ENCODE measurements at regions not wholly inside any gene's neighbourhood (a gene's known extent, or its start where the extent isn't known, plus 50 kb on each side); places are given as distances from the start of the nearest gene placed in this dataset.

GRCh38 chr9:4402501-4402900, 87.8 kb upstream of the SLC1A1 start:
- POLR2A ChIA-PET (ENCODE audit: low non-redundant PET): no interaction called here
- no peaks in the 10 kb centered on the region for H3K36me3 ChIP-seq (ENCODE audit: insufficient read depth, low read length, poor library complexity, severe bottlenecking)

DNA sequence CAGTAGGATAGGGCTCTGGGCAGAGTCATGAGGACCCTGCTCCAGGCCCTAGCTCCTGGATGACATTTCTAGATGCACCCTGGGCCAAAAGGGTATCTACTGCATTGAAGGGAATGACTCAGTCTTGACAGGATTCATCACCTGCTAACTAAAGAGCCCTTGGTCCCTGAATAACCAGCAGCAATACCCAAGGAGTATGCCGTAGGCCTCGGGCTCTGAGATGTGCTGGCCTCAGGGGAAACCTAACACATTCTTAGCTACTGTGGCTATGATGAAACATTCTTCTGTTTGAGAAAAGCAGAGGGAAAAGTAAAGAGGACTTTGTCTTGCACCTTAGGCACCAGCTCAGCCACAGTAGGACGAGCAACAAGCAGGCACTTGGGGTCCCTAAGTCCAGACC, 89.5 kb upstream of the SLC1A1 start:
- intact Hi-C loops (cut with micrococcal nuclease; ENCODE audit: unreplicated experiment): no loop called here
- TF ChIP-seq EZH2 (IDR thresholded peaks at IDR 0.05; ENCODE audit: borderline replicate concordance, low read depth, low read length, poor library complexity, severe bottlenecking) (no peak), CTCF (conservative IDR thresholded peaks at IDR 0.05; ENCODE audit: low read depth, low read length) (no peak)
- no peak for DNase-seq (ENCODE audit: low spot score)
- H3K27ac ChIP-seq (ENCODE audit: low read depth, low read length, poor library complexity, severe bottlenecking): no peak overlapping the region
- ChIA-PET POLR2A (ENCODE audit: low non-redundant PET) (no interaction called here), CTCF (no interaction called here)
- no peaks in the 10 kb centered on the region for H3K27me3 ChIP-seq (replicated peaks; ENCODE audit: insufficient read depth, low read depth, low read length, poor library complexity)
- no peaks in the 10 kb centered on the region for H3K36me3 ChIP-seq (ENCODE audit: insufficient read depth, low read length, poor library complexity, severe bottlenecking)
- H3K4me3 ChIP-seq (ENCODE audit: low read depth, low read length, poor library complexity, severe bottlenecking): no peak overlapping the region
- H3K4me1 ChIP-seq (ENCODE audit: insufficient read depth, low read length, poor library complexity, severe bottlenecking): no peaks in the 10 kb centered on the region
- BruUV-seq (replicated peaks): no TSS peak
- H3K9me3 ChIP-seq (ENCODE audit: low read depth, low read length, poor library complexity, severe bottlenecking): no peaks in the 10 kb centered on the region

More at GRCh38 chr9:4402501-4402900, 87.8 kb upstream of the SLC1A1 start:
- Histone ChIP-seq H3K4me3 (ENCODE audit: low read depth, low read length, poor library complexity, severe bottlenecking) (no peak overlapping the region), H3K9me3 (ENCODE audit: low read depth, low read length, poor library complexity, severe bottlenecking) (no peaks in the 10 kb centered on the region), H3K27me3 (replicated peaks; ENCODE audit: insufficient read depth, low read depth, low read length, poor library complexity) (no peaks in the 10 kb centered on the region), H3K4me1 (ENCODE audit: insufficient read depth, low read length, poor library complexity, severe bottlenecking) (no peaks in the 10 kb centered on the region), H3K27ac (ENCODE audit: low read depth, low read length, poor library complexity, severe bottlenecking) (no peak overlapping the region)
- BruUV-seq (replicated peaks): no TSS peak
- intact Hi-C loops (cut with micrococcal nuclease; ENCODE audit: unreplicated experiment): no loop called here
- CTCF ChIA-PET: no interaction called here
- TF ChIP-seq EZH2 (IDR thresholded peaks at IDR 0.05; ENCODE audit: borderline replicate concordance, low read depth, low read length, poor library complexity, severe bottlenecking): no peak
- no peak for TF ChIP-seq CTCF (conservative IDR thresholded peaks at IDR 0.05; ENCODE audit: low read depth, low read length)
- no peak for DNase-seq (ENCODE audit: low spot score)

GRCh38 chr9:4397917-4398316, 92.4 kb upstream of the SLC1A1 start:
- CTCF ChIA-PET: no interaction called here
- POLR2A ChIA-PET (ENCODE audit: low non-redundant PET): no interaction called here

More at GRCh38 chr9:4397917-4398316, 92.4 kb upstream of the SLC1A1 start:
- Histone ChIP-seq H3K27ac (ENCODE audit: low read depth, low read length, poor library complexity, severe bottlenecking) (no peak overlapping the region), H3K36me3 (ENCODE audit: insufficient read depth, low read length, poor library complexity, severe bottlenecking) (no peaks in the 10 kb centered on the region), H3K4me1 (ENCODE audit: insufficient read depth, low read length, poor library complexity, severe bottlenecking) (no peaks in the 10 kb centered on the region), H3K27me3 (replicated peaks; ENCODE audit: insufficient read depth, low read depth, low read length, poor library complexity) (no peaks in the 10 kb centered on the region), H3K9me3 (ENCODE audit: low read depth, low read length, poor library complexity, severe bottlenecking) (no peaks in the 10 kb centered on the region), H3K4me3 (ENCODE audit: low read depth, low read length, poor library complexity, severe bottlenecking) (no peak overlapping the region)
- TF ChIP-seq CTCF (conservative IDR thresholded peaks at IDR 0.05; ENCODE audit: low read depth, low read length) (no peak), EZH2 (IDR thresholded peaks at IDR 0.05; ENCODE audit: borderline replicate concordance, low read depth, low read length, poor library complexity, severe bottlenecking) (no peak)
- DNase-seq (ENCODE audit: low spot score): no peak
- intact Hi-C loops (cut with micrococcal nuclease; ENCODE audit: unreplicated experiment): no loop called here
- BruUV-seq (replicated peaks): no TSS peak
